ENCODE measurements at regions not wholly inside any gene's neighbourhood (a gene's known extent, or its start where the extent isn't known, plus 50 kb on each side); places are given as distances from the start of the nearest gene placed in this dataset.

DNA sequence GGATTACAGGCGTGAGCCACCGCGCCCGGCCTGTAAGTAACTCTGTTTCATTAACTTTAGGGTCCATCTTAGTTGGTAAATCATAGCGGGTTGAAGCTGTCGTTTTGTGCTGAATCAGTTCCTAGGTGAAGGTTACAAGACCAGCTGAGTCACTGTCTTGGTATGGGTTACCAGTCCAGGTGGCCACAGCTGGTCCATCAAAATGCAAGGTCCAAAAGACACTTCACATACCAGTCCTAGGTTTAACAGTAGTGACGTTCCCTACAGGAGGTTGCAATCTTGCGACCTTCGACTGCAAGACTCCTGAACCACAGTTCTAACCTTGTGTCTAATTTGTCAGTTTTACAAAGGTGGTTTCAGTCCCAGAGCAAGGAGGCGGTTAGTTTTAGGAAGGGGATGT lies 160.1 kb upstream of the ATP10A start:
- Histone ChIP-seq H3K27me3 (no peaks in the 10 kb centered on the region), H3K4me2 (no peak overlapping the region), H3K9me3 (ENCODE audit: low read depth) (no peaks in the 10 kb centered on the region), H3K36me3 (replicated peaks; ENCODE audit: insufficient read depth, low read depth) (no peaks in the 10 kb centered on the region), H3K27ac (no peak overlapping the region), H3K4me1 (ENCODE audit: insufficient read depth) (no peaks in the 10 kb centered on the region), H2AFZ (no peak overlapping the region), H3K9me2 (replicated peaks; ENCODE audit: insufficient read depth) (no peaks in the 10 kb centered on the region), H3K79me2 (no peaks in the 10 kb centered on the region), H3K4me3 (no peak overlapping the region), H4K20me1 (ENCODE audit: insufficient read depth, poor library complexity, severe bottlenecking) (no peaks in the 10 kb centered on the region)
- 90% methylated on average over 10 of the region's 10 CpGs for WGBS (ENCODE audit: low lambda C conversion rate, missing lambda C conversion rate)
- no peak for TF ChIP-seq CTCF (IDR thresholded peaks at IDR 0.05; ENCODE audit: poor library complexity)
- TF ChIP-seq EZH2 (IDR thresholded peaks at IDR 0.05; ENCODE audit: borderline replicate concordance): no peak
- no peak for TF ChIP-seq EZH2phosphoT487 (IDR thresholded peaks at IDR 0.05; ENCODE audit: low read depth, severe bottlenecking, unreplicated experiment)
- DNase-seq (ENCODE audit: low spot score): no peak

- WGBS (ENCODE audit: low lambda C conversion rate, missing lambda C conversion rate): 86% methylated on average over 8 of the region's 8 CpGs
- Histone ChIP-seq H3K4me2 (no peak overlapping the region), H3K27me3 (no peaks in the 10 kb centered on the region), H3K4me3 (no peak overlapping the region), H3K79me2 (no peaks in the 10 kb centered on the region), H3K4me1 (ENCODE audit: insufficient read depth) (no peaks in the 10 kb centered on the region), H3K9me3 (ENCODE audit: low read depth) (no peaks in the 10 kb centered on the region), H3K27ac (no peak overlapping the region), H3K9me2 (replicated peaks; ENCODE audit: insufficient read depth) (no peaks in the 10 kb centered on the region), H3K36me3 (replicated peaks; ENCODE audit: insufficient read depth, low read depth) (no peaks in the 10 kb centered on the region), H4K20me1 (ENCODE audit: insufficient read depth, poor library complexity, severe bottlenecking) (no peaks in the 10 kb centered on the region), H2AFZ (no peak overlapping the region)
- DNase-seq (ENCODE audit: low spot score): no peak
- TF ChIP-seq CTCF (IDR thresholded peaks at IDR 0.05; ENCODE audit: poor library complexity) (no peak), EZH2phosphoT487 (IDR thresholded peaks at IDR 0.05; ENCODE audit: low read depth, severe bottlenecking, unreplicated experiment) (no peak), EZH2 (IDR thresholded peaks at IDR 0.05; ENCODE audit: borderline replicate concordance) (no peak)
These were observed 157.7 kb upstream of the ATP10A start for GRCh38 chr15:26020871-26021270.

GRCh38 chr15:26017665-26018064 lies 154.5 kb upstream of the ATP10A start:
- H3K79me2 ChIP-seq: no peaks in the 10 kb centered on the region
- TF ChIP-seq EZH2phosphoT487 (IDR thresholded peaks at IDR 0.05; ENCODE audit: low read depth, severe bottlenecking, unreplicated experiment) (no peak), EZH2 (IDR thresholded peaks at IDR 0.05; ENCODE audit: borderline replicate concordance) (no peak), CTCF (IDR thresholded peaks at IDR 0.05; ENCODE audit: poor library complexity) (no peak)
- H3K9me3 ChIP-seq (ENCODE audit: low read depth): no peaks in the 10 kb centered on the region
- no peaks in the 10 kb centered on the region for H4K20me1 ChIP-seq (ENCODE audit: insufficient read depth, poor library complexity, severe bottlenecking)
- no peaks in the 10 kb centered on the region for H3K9me2 ChIP-seq (replicated peaks; ENCODE audit: insufficient read depth)
- no peaks in the 10 kb centered on the region for H3K36me3 ChIP-seq (replicated peaks; ENCODE audit: insufficient read depth, low read depth)
- no peak for DNase-seq (ENCODE audit: low spot score)
- no peak overlapping the region for H3K4me3 ChIP-seq
- no peak overlapping the region for H3K27ac ChIP-seq
- no peak overlapping the region for H2AFZ ChIP-seq
- H3K4me2 ChIP-seq: no peak overlapping the region
- 94% methylated on average over 7 of the region's 7 CpGs for WGBS (ENCODE audit: low lambda C conversion rate, missing lambda C conversion rate)
- H3K27me3 ChIP-seq: no peaks in the 10 kb centered on the region
- no peaks in the 10 kb centered on the region for H3K4me1 ChIP-seq (ENCODE audit: insufficient read depth)

DNA sequence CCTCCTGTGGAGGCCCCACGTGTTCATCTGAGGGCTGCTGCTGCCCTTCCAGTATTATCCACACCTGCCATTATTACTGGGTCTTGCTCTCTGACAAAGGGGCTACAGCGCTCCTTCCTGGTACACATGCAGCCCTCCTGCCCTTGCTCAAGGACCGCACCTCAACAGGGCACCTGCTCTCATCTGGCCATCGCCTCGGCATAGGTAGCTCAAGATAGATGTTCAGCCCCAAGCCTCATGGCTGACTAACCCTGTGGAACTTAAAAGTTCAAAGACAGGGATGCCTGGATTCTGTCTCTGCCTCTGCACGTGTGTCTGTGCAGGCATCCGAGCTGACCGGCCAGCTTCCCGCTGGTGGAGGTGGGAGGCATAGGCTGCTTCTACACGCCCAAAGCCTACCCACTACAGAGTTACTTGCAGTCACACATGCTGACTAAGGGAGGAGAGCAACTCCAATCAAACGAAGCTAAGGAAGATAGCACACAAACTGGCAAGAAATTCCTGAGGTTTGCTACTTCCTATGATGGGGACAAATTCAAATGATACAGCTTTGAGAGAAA lies 152.5 kb upstream of the ATP10A start:
- no peaks in the 10 kb centered on the region for H4K20me1 ChIP-seq (ENCODE audit: insufficient read depth, poor library complexity, severe bottlenecking)
- H3K4me3 ChIP-seq: no peak overlapping the region
- WGBS (ENCODE audit: low lambda C conversion rate, missing lambda C conversion rate): 61% methylated on average over 11 of the region's 11 CpGs
- H3K27ac ChIP-seq: no peak overlapping the region
- no peaks in the 10 kb centered on the region for H3K27me3 ChIP-seq
- no peak for DNase-seq (ENCODE audit: low spot score)
- no peaks in the 10 kb centered on the region for H3K79me2 ChIP-seq
- H3K4me2 ChIP-seq: no peak overlapping the region
- no peaks in the 10 kb centered on the region for H3K36me3 ChIP-seq (replicated peaks; ENCODE audit: insufficient read depth, low read depth)
- no peaks in the 10 kb centered on the region for H3K9me2 ChIP-seq (replicated peaks; ENCODE audit: insufficient read depth)
- H3K9me3 ChIP-seq (ENCODE audit: low read depth): no peaks in the 10 kb centered on the region
- no peaks in the 10 kb centered on the region for H3K4me1 ChIP-seq (ENCODE audit: insufficient read depth)
- no peak overlapping the region for H2AFZ ChIP-seq
- TF ChIP-seq EZH2phosphoT487 (IDR thresholded peaks at IDR 0.05; ENCODE audit: low read depth, severe bottlenecking, unreplicated experiment) (no peak), EZH2 (IDR thresholded peaks at IDR 0.05; ENCODE audit: borderline replicate concordance) (no peak), CTCF (IDR thresholded peaks at IDR 0.05; ENCODE audit: poor library complexity) (no peak)

Measured in hepatocyte (in vitro differentiated cells).